HL-60/S4 treated with phorbol 12-myristate 13-acetate at 8.2 ng/mL for 4 days and 3 days (cell line): ENCODE measurements at regions not wholly inside any gene's neighbourhood (a gene's known extent, or its start where the extent isn't known, plus 50 kb on each side); places are given as distances from the start of the nearest gene placed in this dataset.

ENCODE experiments used
- in situ Hi-C: fragments of 300-500 bp; cut with MboI; formaldehyde crosslinking; loops from 2 replicates; pipeline ENCODE4 v1.15.0; 2022; ENCODE audit warnings: low sequenced_read_pairs

DNA sequence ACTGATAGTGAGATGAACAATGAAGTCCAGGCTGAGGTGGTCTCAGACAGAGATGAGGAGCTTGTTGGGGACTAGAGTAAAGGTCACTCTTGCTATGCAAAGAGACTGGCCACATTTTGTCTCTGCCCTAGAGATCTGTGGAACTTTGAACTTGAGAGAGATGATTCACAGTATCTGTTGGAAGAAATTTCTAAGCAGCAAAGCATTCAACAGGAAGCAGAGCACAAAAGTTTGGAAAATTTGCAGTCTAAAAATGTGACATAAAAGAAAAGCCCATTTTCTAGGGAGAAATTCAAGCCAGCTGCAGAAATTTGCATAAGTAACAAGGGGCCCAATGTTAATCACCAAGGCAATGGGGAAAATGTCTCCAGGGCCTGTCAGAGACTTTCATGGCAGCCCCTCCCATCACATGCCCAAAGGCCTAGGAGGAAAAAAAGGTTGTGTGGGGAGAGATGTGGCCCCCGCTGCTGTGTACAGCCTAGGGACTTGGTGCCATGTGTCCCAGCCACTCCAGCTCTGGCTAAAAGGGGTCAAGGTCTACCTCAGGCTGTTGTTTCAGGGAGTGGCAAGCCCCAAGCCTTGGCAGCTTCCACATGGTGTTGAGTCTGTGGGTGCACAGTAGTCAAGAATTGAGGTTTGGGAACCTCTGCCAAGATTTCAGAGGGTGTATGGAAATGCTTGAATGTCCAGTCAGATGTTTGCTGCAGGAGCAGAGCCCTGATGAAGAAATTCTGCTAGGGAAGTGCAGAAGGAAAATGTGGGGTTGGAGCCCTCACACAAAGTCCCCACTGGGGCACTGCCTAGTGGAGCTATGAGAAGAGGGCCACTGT lies 262.8 kb downstream of the DKK2 start:
- in situ Hi-C loops, result no loop called here

DNA sequence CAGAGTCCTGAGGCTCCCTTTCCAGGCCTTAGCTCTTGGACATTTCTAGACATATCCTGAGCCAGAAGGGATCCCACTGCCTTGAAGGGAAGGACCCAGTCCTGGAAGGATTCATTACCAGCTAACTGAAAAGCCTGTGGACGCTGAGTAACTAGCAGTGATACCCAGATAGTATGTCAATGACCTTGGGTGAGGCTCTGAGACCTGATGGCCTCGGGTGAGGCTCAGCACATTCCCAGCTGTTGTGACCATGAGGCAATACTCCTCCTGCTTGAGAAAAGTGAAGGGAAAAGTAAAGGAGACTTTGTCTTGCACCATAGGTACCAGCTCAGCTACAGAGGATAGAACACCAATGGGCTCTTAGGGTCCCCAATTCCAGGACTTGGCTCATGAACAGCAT lies 268.1 kb downstream of the DKK2 start:
- in situ Hi-C loops, result no loop called here

DNA sequence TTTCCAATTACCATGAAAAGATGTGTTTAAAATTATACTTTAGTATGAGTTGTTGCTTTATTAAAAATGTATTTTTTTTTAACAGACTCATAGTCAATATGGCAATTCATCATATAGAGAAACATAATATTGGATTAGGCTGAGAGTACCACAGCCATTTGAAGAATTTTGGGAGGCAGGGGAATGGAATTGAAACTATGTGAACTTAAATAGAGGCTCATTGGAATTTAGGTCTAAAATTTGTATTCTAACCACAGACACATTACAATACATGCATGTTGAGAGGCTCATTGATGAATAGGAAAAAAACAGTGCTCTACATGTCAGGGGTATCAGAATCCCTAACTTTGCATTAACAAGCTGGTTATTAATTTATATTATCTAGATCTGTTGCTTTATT lies 269.6 kb downstream of the DKK2 start:
- in situ Hi-C loops, result no loop called here

DNA sequence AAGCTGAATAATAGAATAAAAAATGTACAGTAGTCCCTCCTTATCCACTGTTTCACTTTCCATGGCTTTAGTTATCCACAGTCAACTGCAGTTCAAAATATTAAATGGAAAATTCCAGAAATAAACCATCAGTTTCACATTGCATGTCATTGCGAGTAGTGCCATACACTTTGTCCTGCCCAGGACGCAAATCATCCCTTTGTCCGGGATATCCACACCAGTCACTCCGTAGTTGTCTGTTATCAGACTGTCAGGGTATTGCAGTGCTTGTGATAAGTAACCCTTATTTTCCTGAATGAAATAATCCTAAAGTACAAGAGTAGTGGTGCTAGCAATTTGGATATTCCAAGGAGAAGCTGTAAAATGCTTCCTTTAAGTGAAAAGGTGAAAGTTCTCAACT lies 271.3 kb downstream of the DKK2 start:
- in situ Hi-C loops, result no loop called here

DNA sequence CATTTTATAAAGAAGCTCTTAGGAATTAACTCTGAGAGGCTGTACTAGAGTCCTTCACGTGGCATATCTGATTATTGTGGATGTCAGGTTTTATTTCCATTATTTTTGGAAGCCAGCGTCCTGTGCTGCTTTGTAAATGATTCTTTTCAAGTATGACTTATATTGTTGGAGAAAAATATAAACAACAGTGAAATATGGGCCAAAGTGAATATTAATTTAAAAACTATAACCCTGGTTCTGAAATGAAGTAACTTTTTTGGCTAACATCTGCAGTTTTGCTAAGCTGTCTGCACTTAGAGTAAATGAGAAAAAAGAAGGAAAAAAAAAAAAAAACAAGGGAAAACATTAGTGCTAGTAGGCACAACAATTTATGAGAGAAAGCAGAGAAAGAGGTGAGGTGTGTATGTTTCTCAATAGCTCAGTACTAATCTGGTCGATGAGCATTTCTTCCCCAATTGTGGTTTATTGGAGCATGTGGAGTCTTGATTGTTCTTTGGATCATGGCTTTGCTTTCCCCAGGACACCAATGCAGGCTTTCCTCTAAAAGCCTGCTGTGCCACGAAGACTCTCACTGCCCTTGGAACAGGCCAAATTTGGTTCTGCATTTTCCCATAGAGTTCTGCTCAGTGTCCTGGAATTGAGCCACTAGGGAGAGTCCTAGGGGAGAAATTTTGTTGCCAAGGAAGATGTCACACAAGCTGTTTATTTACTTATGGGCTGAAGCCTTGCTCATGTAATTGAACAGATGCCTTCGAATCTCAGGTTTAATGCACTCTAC lies 273.3 kb downstream of the DKK2 start:
- in situ Hi-C loops, result no loop called here

DNA sequence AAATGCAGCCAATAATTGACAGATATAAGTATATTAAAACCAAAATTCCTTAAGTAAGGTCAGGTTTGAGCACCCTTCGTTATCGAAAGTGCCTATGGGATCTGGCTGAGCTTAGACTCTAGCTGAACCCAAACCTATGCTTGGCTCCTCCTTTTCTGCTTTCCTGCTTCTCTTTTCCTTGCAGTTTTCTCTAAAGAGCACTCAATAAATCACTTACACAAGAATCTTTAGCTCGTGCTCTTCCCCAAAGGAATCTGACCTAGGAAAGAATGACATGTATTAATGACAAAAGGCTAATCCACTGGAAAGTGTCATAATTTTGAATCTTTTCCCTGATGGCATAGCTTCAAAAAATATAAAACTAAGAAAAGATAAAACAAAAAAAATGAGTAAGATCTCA lies 282.7 kb downstream of the DKK2 start:
- in situ Hi-C loops, result no loop called here

DNA sequence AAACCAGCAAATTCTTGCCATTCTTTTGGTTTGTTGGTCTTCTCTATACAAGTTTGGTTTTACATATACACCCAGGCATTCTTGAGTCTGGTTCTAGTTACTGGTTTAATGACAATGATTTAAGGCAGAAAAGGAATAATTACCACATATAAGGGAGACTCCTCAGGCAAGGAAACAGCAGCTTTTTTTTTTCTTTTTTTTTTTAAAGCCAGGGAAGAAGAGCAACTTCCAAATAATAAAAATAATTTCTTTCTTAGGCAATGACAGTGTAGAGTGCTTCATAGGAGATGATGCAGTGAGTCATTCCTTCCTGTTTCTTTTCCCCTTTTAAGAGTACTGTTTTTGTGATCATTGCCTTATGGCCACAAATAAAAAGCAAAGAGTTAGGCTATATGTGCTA lies 289.7 kb downstream of the DKK2 start:
- in situ Hi-C loops, result no loop called here

DNA sequence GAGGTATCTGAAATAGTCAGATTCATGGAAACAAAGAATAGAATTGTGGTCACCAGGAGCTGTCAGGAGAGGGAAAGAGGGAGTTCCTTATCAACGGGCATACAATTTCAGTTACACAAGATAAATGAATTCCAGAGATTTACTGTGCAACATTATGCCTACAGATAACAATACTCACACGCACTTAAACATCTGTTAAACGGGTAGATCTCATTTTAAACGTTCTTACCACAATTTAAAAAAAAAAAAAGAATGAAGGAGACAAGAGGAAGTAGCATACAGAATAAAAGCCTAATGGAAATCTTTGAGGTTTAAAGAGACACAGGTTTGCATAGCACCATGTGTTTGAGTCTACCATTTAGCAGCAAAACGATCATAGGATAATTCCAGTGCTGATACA lies 298.0 kb downstream of the DKK2 start:
- in situ Hi-C loops, result no loop called here

DNA sequence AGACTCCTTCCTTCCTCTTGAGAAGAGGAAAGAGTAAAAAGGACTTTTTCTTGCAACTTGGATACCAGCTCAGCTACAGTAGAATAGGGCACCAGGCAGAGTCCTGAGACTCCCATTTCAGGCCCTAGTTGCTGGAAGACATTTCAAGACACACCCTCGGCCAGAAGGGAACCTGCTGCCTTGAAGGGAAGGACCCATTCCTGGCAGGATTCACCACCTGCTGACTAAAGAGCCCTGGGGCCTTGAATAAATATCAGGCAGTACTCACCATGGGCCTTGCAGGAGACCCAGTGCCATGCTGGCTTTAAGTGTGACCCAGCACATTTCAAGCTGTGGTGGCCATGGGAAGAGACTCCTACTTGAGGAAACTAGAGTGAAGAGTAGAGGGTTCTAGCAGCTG lies 317.6 kb downstream of the DKK2 start:
- in situ Hi-C loops, result no loop called here

DNA sequence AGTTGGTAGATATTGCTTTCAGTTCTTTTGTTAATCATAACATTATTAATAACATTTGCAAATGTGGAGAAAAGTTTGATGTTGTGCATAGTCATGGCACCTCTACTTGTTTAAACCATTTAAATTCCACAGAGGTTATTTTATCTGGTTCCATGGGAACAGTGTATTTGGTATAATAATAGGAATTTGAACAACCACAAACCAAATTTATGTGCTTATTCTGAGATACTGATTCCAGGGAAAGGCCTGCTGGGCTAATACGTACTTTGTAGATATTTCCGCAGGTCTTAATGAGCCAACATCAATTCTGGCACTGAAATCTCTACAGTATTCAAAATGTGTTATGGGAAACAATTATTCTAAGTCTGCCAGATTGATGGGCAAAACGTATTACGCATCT lies 319.0 kb downstream of the DKK2 start:
- in situ Hi-C loops, result no loop called here

DNA sequence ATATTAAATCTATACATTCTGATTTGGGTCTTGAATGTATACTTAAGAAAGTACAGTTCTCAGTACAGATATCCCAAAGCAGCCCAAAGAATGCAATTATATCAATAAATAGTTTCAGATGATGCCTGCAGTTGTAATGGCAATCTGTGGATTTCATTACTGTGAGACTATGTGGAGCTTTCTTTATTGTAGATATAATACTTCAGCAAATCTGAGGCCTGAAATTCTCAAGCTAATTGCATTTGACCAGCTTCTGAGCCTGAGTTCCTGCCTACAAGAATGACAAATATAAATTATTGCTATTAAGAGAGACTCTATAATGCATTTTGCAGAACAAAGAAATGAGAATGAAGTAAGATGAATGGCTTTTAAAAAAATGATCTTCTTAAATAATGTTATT lies 320.3 kb downstream of the DKK2 start:
- in situ Hi-C loops, result no loop called here

DNA sequence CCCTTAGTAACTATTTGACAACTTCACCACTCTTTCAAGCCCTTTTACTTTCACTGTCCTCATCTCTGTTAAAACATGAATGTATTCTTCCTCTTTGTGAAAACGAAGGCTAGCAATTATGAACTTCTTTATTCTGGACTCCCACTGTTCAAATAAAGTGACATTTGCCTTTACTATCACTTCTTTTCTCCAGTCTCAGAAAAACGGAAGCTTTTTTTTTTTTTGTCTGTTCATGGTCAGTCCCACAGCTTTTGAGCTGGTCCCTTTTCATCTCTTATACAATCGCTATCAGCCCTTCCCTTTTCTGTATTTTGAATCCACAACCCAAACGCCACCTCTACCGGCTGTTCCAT lies 327.7 kb downstream of the DKK2 start:
- in situ Hi-C loops, result no loop called here

DNA sequence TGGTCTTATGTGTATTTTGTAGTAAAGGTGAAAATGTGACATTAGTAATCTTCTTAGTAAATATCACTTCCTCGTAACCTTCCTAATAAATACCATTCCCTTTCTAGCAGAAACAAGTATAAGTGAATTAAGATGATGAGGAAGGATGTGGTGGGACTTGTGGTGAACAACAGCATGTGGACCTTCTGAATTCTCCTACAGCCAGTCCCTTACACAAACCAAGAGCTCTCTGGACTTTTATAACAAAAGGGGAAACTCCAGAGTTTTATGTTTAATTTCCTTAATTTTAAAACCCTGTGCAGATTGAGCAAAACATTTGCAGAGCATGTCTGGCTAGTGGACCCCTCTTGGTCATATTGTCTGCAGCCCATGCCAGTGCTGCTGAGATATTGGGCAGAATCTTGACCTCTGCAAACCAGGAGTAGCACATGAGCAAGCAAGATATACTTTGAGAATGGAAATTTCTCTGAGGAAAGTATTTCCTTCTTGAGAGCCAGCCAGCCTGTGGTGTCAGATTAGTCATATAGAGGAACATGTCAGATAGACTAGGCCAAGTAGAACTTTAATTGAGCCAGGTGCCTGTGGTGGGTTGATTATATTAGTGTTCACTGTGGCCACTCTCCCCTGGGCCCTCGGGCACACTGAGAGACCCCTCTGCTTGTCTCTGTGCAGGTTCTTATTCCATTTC lies 328.2 kb downstream of the DKK2 start:
- in situ Hi-C loops, result no loop called here

DNA sequence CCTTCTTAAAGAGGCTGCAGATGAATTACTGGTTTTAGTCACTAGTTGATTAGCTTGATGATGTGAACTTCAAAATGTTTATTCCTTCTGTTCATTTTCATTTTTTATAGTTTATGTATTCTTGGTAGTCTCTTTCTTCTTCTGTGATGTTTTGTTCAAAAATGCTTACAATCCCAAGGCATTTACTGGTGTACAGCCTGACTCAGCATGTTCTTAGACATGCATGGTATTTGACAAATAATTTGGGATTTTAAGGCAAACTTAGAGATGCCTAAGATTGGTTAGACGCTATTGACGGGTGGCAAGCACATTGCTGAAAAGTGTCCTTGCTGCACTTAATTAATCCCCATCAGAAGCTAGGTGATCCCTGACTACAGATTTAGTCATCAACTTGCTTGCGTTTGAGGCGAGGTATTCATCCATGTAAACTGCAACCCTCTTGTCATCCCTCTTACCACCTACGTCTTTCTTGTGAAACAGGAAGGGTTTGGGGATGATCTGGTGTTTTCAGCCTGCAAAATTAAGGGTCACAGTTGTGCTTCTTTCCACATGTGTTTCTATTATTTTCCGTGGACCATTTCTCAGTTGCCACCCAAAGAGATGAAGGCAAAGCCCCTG lies 331.8 kb downstream of the DKK2 start:
- in situ Hi-C loops, result no loop called here

DNA sequence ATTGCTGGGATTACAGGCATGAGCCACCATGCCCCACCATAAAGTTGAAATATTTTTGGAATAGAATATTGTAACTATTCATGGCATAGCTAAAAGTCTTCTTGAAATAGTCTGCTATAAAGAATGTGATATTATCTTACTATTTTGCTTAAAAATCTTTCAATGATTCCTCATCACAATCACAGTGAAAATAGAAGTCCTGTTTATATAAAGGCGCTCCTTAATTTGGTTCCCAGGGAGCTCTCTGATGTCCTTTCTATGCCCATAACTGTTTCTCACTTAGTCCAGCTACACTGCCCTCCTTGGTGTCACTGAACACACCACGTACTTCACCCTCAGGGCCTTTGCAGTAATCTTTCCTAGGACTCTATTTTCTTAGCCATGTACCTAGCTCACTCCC lies 331.7 kb upstream of the GIMD1 start:
- in situ Hi-C loops, result no loop called here

DNA sequence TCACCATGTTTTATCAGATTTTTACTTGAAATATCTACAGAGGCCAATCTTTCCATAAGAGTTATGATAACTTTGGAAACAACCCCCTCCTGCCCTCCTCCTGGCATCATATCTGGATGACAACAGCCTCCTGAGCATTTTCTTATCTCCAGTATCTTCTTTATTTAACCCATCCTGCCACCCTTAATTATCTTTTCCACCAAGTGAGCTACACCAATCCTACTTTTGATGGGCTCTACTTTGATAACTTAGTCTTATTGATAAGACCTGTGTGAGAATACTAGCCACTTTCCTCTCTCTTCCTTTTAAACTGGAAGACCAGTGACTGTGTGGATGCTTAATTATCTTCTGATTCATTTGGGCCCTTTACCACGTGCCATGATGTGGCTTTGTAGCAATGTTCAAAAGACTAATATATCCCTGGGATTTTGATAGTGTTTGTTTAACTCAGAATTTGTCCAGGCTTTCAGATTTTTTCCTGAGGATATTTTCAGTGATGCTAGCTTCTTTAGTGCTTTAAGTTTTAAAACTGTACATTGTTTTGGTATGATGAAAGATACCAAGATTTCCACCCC lies 330.1 kb upstream of the GIMD1 start:
- in situ Hi-C loops, result no loop called here

DNA sequence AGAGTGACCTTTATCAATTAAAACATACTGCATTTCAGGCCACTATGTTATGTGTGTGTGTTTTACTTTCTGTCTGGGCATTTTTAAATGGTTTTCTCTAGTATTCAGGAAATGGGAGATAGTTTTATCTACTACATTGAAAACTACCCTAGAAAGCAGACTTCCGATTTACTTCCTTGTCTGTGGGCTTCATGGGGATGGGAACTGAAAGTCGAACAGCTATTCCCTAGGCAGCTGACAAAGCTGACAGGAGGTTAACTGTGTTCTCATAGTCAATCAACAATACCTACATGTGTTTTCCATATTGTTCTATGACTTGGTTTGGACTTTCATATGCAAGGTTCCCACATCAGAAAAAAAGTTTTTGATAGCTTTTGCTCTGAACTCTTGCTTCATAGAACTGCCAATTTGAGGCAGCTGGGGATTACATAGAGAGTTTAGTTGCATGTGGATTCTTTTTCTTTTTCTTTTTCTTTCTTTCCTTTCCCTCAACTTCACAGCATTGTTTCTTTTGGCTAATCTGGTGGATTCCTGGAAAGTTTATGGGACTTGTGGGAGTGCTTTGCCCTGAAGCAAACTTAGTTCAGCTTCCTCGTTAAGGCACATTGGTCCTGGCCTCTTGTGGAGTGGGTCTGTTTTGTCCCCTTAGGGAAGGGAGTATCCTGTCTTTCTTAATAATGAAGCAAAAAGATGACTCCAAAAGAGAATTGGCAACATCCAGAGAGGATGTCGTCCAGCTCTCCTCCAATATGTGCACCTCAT lies 327.1 kb upstream of the GIMD1 start:
- in situ Hi-C loops, result no loop called here

DNA sequence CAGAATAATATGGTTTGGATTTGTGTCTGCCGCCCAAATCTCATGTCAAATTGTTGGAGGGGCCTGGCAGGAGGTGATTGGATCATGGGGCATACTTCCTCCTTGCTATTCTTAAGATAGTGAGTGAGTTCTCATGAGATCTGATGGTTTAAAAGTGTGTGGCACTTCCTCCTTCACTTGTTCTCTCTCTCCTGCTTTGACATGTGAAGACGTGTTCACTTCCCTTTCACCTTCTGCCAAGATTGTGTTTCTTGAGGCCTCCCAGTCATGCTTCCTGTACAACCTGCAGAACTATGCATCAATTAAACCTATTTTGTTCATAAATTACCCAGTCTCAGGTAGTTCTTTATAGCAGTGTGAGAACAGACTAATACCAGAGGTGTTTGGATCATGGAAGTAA lies 325.7 kb upstream of the GIMD1 start:
- in situ Hi-C loops, result no loop called here

DNA sequence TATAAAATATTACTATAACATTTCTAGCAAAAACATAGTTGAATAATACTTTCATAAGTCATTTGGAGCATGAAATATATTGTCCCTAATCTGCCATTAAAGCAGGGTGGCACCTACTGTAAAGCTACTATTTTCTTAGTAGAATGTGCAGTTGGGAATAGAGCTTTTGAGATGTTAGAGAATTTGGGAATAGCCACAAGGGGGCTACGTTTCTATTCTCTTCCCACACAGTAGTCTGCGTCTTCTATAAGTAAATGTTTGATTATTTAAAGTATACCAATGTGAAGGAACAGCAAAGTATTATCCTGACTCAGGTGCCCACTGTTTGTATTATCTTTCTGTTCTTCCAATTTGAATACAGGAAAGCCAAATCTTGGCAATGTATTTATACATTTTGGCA lies 323.2 kb upstream of the GIMD1 start:
- in situ Hi-C loops, result no loop called here

DNA sequence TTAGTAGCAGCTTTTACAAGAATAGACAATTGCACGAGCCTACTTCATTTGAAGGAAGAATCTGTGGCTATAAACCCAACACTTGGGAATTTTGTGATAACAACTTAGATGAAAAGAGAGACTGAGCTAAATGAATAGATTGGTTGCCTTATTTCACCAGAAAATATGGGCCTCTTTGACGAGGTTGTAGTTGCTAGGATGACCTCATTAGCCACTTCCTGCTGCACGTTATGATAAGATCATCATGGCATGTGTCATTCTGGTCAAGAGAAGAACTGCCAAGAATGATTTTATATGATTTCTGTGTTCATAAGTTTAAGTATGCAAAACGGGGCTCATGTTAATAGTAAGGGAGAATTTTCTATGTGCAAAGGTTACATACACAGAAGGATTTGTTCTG lies 321.9 kb upstream of the GIMD1 start:
- in situ Hi-C loops, result no loop called here
